Astrocyte (in vitro differentiated cells and primary cell): ENCODE measurements at regions not wholly inside any gene's neighbourhood (a gene's known extent, or its start where the extent isn't known, plus 50 kb on each side); places are given as distances from the start of the nearest gene placed in this dataset.

Source experiments
- DNase-seq: peaks from one replicate; pipeline ENCODE4 v3.0.0-alpha.2; 2010; ENCODE audit warnings: low read depth
- FAIRE-seq: peaks from 2 replicates; lab custom pipeline; 2011; peaks lifted over from hg19 to GRCh38; lab: Jason Lieb, UNC
- H2AFZ ChIP-seq: 2 replicates; pipeline ENCODE4 v1.6.0; 2012; ENCODE audit warnings: low read depth, low read length, inconsistent platforms
- H3K27ac ChIP-seq: 2 replicates; pipeline ENCODE4 v1.5.1; 2011; ENCODE audit warnings: low read depth, low read length, inconsistent platforms
- H3K27me3 ChIP-seq: 2 replicates; pipeline ENCODE4 v1.6.0; 2011; ENCODE audit warnings: low read length, inconsistent platforms; ENCODE audit not compliant: insufficient read depth
- H3K36me3 ChIP-seq: 2 replicates; pipeline ENCODE4 v1.5.1; 2011; ENCODE audit warnings: low read length, inconsistent platforms; ENCODE audit not compliant: insufficient read depth
- H3K4me1 ChIP-seq: 2 replicates; pipeline ENCODE4 v1.5.1; 2011; ENCODE audit warnings: low read length, inconsistent platforms; ENCODE audit not compliant: insufficient read depth
- H3K4me2 ChIP-seq: 2 replicates; pipeline ENCODE4 v1.6.0; 2012; ENCODE audit warnings: low read length, inconsistent platforms
- H3K4me3 ChIP-seq: 2 replicates; pipeline ENCODE4 v1.5.1; 2011; ENCODE audit warnings: low read depth, mild to moderate bottlenecking, low read length, inconsistent platforms; ENCODE audit not compliant: insufficient read depth
- H3K79me2 ChIP-seq: 2 replicates; pipeline ENCODE4 v1.6.0; 2012; ENCODE audit warnings: mild to moderate bottlenecking, low read length, inconsistent platforms; ENCODE audit not compliant: insufficient read depth
- H3K9ac ChIP-seq: 2 replicates; pipeline ENCODE4 v1.6.0; 2012; ENCODE audit warnings: mild to moderate bottlenecking, low read length, inconsistent platforms
- H3K9me3 ChIP-seq: 2 replicates; pipeline ENCODE4 v1.5.1; 2012; ENCODE audit warnings: low read depth, mild to moderate bottlenecking, low read length, inconsistent platforms; ENCODE audit not compliant: insufficient read depth
- H4K20me1 ChIP-seq: 2 replicates; pipeline ENCODE4 v1.6.0; 2012; ENCODE audit warnings: low read length, inconsistent platforms; ENCODE audit not compliant: insufficient read depth
- H3K27ac Mint-ChIP-seq: one replicate; pipeline ENCODE4 v1.8.0; 2021; ENCODE audit warnings: mild to moderate bottlenecking, mixed read lengths; ENCODE audit not compliant: unreplicated experiment
- H3K27me3 Mint-ChIP-seq: one replicate; pipeline ENCODE4 v1.8.0; 2021; ENCODE audit warnings: low read depth, mixed read lengths; ENCODE audit not compliant: unreplicated experiment
- H3K36me3 Mint-ChIP-seq: one replicate; pipeline ENCODE4 v1.8.0; 2021; ENCODE audit warnings: low read depth, mixed read lengths; ENCODE audit not compliant: unreplicated experiment
- H3K4me1 Mint-ChIP-seq: one replicate; pipeline ENCODE4 v1.8.0; 2021; ENCODE audit warnings: low read depth, mixed read lengths; ENCODE audit not compliant: unreplicated experiment
- H3K4me3 Mint-ChIP-seq: one replicate; pipeline ENCODE4 v1.8.0; 2021; ENCODE audit warnings: mild to moderate bottlenecking, moderate library complexity, mixed read lengths; ENCODE audit not compliant: unreplicated experiment
- H3K9me3 Mint-ChIP-seq: one replicate; pipeline ENCODE4 v1.8.0; 2021; ENCODE audit warnings: mild to moderate bottlenecking, mixed read lengths; ENCODE audit not compliant: unreplicated experiment
- CTCF ChIP-seq: IDR thresholded peaks from 2 replicates; pipeline ENCODE4 v1.5.1; 2011; ENCODE audit warnings: low read depth, mild to moderate bottlenecking, inconsistent platforms, low read length, moderate library complexity; ENCODE audit not compliant: insufficient read depth
- EZH2 ChIP-seq: IDR thresholded peaks from 2 replicates; pipeline ENCODE4 v1.6.1; 2012; ENCODE audit warnings: mild to moderate bottlenecking, low read length, inconsistent platforms; ENCODE audit not compliant: insufficient read depth

- Histone ChIP-seq H3K4me2 (no peak overlapping the region), H3K9ac (no peak overlapping the region), H3K27me3 (no peaks in the 10 kb centered on the region), H4K20me1 (no peaks in the 10 kb centered on the region), H3K4me3 (no peak overlapping the region), H3K36me3 (no peaks in the 10 kb centered on the region), H2AFZ (no peak overlapping the region), H3K79me2 (no peaks in the 10 kb centered on the region), H3K9me3 (no peaks in the 10 kb centered on the region), H3K27ac (no peak overlapping the region), H3K4me1 (peaks cover 5% of the 10 kb centered on the region)
- Mint-ChIP-seq H3K9me3 (no peaks in the 10 kb centered on the region), H3K27me3 (peaks cover 1% of the 10 kb centered on the region), H3K36me3 (no peaks in the 10 kb centered on the region), H3K27ac (no peak overlapping the region), H3K4me1 (no peaks in the 10 kb centered on the region), H3K4me3 (no peak overlapping the region)
- TF ChIP-seq EZH2, result no peak
- DNase-seq (no peak), FAIRE-seq (no peak)
These were observed 462.2 kb downstream of the RASEF start for GRCh38 chr9:82600536-82601292.

GRCh38 chr9:82601293-82601771 lies 461.6 kb downstream of the RASEF start:
- Mint-ChIP-seq H3K36me3 (no peaks in the 10 kb centered on the region), H3K27ac (no peak overlapping the region), H3K9me3 (no peaks in the 10 kb centered on the region), H3K4me3 (no peak overlapping the region), H3K4me1 (peaks cover 2% of the 10 kb centered on the region), H3K27me3 (peaks cover 2% of the 10 kb centered on the region)
- Histone ChIP-seq H4K20me1 (no peaks in the 10 kb centered on the region), H3K27me3 (no peaks in the 10 kb centered on the region), H3K9me3 (no peaks in the 10 kb centered on the region), H3K79me2 (no peaks in the 10 kb centered on the region), H3K4me2 (no peak overlapping the region), H3K4me3 (no peak overlapping the region), H3K9ac (no peak overlapping the region), H3K27ac (no peak overlapping the region), H3K4me1 (peaks cover 5% of the 10 kb centered on the region), H2AFZ (no peak overlapping the region), H3K36me3 (no peaks in the 10 kb centered on the region)
- TF ChIP-seq EZH2 (no peak), CTCF (no peak)
- FAIRE-seq (no peak), DNase-seq (peak; percentile 67)

DNA sequence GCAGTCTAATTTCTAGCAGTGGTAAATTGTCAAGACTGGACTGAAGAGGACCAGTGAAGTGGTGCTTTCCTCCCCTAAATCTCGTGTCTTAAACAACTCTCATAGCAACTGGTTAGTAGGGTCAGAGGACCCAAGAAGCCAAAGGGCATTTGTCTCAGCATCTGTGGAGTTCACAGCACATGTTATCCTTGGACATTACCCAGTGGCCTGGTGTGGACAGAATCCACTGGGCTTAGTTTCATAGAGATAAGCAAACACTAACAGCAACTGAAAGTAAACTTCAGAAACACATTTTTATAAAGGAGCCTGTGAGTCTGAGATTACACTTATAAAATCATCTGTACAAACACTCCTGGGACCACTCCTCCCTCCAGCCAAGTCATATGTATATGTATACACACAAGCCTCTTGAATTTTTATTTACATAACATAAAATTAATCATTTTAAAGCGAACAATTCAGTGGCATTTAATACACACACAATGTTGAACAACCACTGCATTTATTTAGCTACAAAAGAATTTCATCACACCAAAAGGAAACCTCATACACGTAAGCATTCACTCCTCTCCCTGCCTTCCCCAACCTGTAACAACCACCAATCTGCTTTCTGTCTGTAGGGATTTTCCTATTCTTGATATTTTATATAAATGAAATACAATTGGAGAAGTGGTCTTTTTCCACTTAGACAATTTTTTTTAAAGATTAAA lies 457.8 kb downstream of the RASEF start:
- H3K27ac ChIP-seq, result no peak overlapping the region
- no peaks in the 10 kb centered on the region for H3K36me3 Mint-ChIP-seq
- H3K27me3 Mint-ChIP-seq, result peaks cover 18% of the 10 kb centered on the region
- no peak overlapping the region for H3K4me3 ChIP-seq
- H3K9ac ChIP-seq, result no peak overlapping the region
- H3K4me2 ChIP-seq, result no peak overlapping the region
- DNase-seq, result peak; percentile 49
- no peaks in the 10 kb centered on the region for H3K4me1 ChIP-seq
- H3K79me2 ChIP-seq, result no peaks in the 10 kb centered on the region
- H4K20me1 ChIP-seq, result no peaks in the 10 kb centered on the region
- no peaks in the 10 kb centered on the region for H3K36me3 ChIP-seq
- H3K27me3 ChIP-seq, result peaks cover 4% of the 10 kb centered on the region
- H3K9me3 ChIP-seq, result no peaks in the 10 kb centered on the region
- TF ChIP-seq CTCF, result no peak
- TF ChIP-seq EZH2, result no peak
- H3K27ac Mint-ChIP-seq, result no peak overlapping the region
- no peak for FAIRE-seq
- peaks cover 3% of the 10 kb centered on the region for H3K4me1 Mint-ChIP-seq
- H3K9me3 Mint-ChIP-seq, result no peaks in the 10 kb centered on the region
- no peak overlapping the region for H2AFZ ChIP-seq
- H3K4me3 Mint-ChIP-seq, result no peak overlapping the region
